ENCODE measurements at regions not wholly inside any gene's neighbourhood (a gene's known extent, or its start where the extent isn't known, plus 50 kb on each side); places are given as distances from the start of the nearest gene placed in this dataset.

- Histone ChIP-seq H3K27me3 (ENCODE audit: control insufficient read depth, insufficient read depth, low read length) (no peaks in the 10 kb centered on the region), H3K36me3 (replicated peaks; ENCODE audit: control insufficient read depth, insufficient read depth, low read length) (no peaks in the 10 kb centered on the region), H3K4me3 (ENCODE audit: insufficient read depth, low read depth, low read length) (no peak overlapping the region)
- no peak for DNase-seq
Observed at GRCh38 chr2:4486971-4487370, 783.6 kb downstream of the DCDC2C start.

- no peaks in the 10 kb centered on the region for H3K27me3 ChIP-seq (ENCODE audit: control insufficient read depth, insufficient read depth, low read length)
- H3K4me3 ChIP-seq (ENCODE audit: insufficient read depth, low read depth, low read length): no peak overlapping the region
- DNase-seq: no peak
- H3K36me3 ChIP-seq (replicated peaks; ENCODE audit: control insufficient read depth, insufficient read depth, low read length): no peaks in the 10 kb centered on the region
Observed at GRCh38 chr2:4499316-4500030, 796.1 kb downstream of the DCDC2C start.

GRCh38 chr2:4501525-4501924 lies 798.1 kb downstream of the DCDC2C start:
- H3K27me3 ChIP-seq (ENCODE audit: control insufficient read depth, insufficient read depth, low read length): no peaks in the 10 kb centered on the region
- DNase-seq: no peak
- H3K4me3 ChIP-seq (ENCODE audit: insufficient read depth, low read depth, low read length): no peak overlapping the region
- H3K36me3 ChIP-seq (replicated peaks; ENCODE audit: control insufficient read depth, insufficient read depth, low read length): no peaks in the 10 kb centered on the region

- no peak for DNase-seq
- Histone ChIP-seq H3K36me3 (replicated peaks; ENCODE audit: control insufficient read depth, insufficient read depth, low read length) (no peaks in the 10 kb centered on the region), H3K27me3 (ENCODE audit: control insufficient read depth, insufficient read depth, low read length) (no peaks in the 10 kb centered on the region), H3K4me3 (ENCODE audit: insufficient read depth, low read depth, low read length) (no peak overlapping the region)
Observed at GRCh38 chr2:4502230-4502843, 799.0 kb downstream of the DCDC2C start.

- Histone ChIP-seq H3K27me3 (ENCODE audit: control insufficient read depth, insufficient read depth, low read length) (no peaks in the 10 kb centered on the region), H3K36me3 (replicated peaks; ENCODE audit: control insufficient read depth, insufficient read depth, low read length) (no peaks in the 10 kb centered on the region), H3K4me3 (ENCODE audit: insufficient read depth, low read depth, low read length) (no peak overlapping the region)
- DNase-seq: no peak
Observed at GRCh38 chr2:4507661-4508060, 804.3 kb downstream of the DCDC2C start.

- Histone ChIP-seq H3K27me3 (ENCODE audit: control insufficient read depth, insufficient read depth, low read length) (no peaks in the 10 kb centered on the region), H3K4me3 (ENCODE audit: insufficient read depth, low read depth, low read length) (no peak overlapping the region), H3K36me3 (replicated peaks; ENCODE audit: control insufficient read depth, insufficient read depth, low read length) (no peaks in the 10 kb centered on the region)
- DNase-seq: no peak
Observed at GRCh38 chr2:4515871-4516761, 812.7 kb downstream of the DCDC2C start.

GRCh38 chr2:4518596-4518995 lies 815.2 kb downstream of the DCDC2C start:
- no peak overlapping the region for H3K4me3 ChIP-seq (ENCODE audit: insufficient read depth, low read depth, low read length)
- H3K27me3 ChIP-seq (ENCODE audit: control insufficient read depth, insufficient read depth, low read length): no peaks in the 10 kb centered on the region
- DNase-seq: no peak
- no peaks in the 10 kb centered on the region for H3K36me3 ChIP-seq (replicated peaks; ENCODE audit: control insufficient read depth, insufficient read depth, low read length)

- DNase-seq: no peak
- Histone ChIP-seq H3K36me3 (replicated peaks; ENCODE audit: control insufficient read depth, insufficient read depth, low read length) (no peaks in the 10 kb centered on the region), H3K4me3 (ENCODE audit: insufficient read depth, low read depth, low read length) (no peak overlapping the region), H3K27me3 (ENCODE audit: control insufficient read depth, insufficient read depth, low read length) (no peaks in the 10 kb centered on the region)
Observed at GRCh38 chr2:4522498-4523421, 819.4 kb downstream of the DCDC2C start.

- Histone ChIP-seq H3K27me3 (ENCODE audit: control insufficient read depth, insufficient read depth, low read length) (no peaks in the 10 kb centered on the region), H3K4me3 (ENCODE audit: insufficient read depth, low read depth, low read length) (no peak overlapping the region), H3K36me3 (replicated peaks; ENCODE audit: control insufficient read depth, insufficient read depth, low read length) (no peaks in the 10 kb centered on the region)
- no peak for DNase-seq
Observed at GRCh38 chr2:4527416-4527815, 824.0 kb downstream of the DCDC2C start.

- no peak for DNase-seq
- H3K36me3 ChIP-seq (replicated peaks; ENCODE audit: control insufficient read depth, insufficient read depth, low read length): no peaks in the 10 kb centered on the region
- H3K27me3 ChIP-seq (ENCODE audit: control insufficient read depth, insufficient read depth, low read length): no peaks in the 10 kb centered on the region
- no peak overlapping the region for H3K4me3 ChIP-seq (ENCODE audit: insufficient read depth, low read depth, low read length)
Observed at GRCh38 chr2:4528246-4528645, 824.9 kb downstream of the DCDC2C start.

GRCh38 chr2:4528773-4529172 lies 825.4 kb downstream of the DCDC2C start:
- Histone ChIP-seq H3K27me3 (ENCODE audit: control insufficient read depth, insufficient read depth, low read length) (no peaks in the 10 kb centered on the region), H3K36me3 (replicated peaks; ENCODE audit: control insufficient read depth, insufficient read depth, low read length) (no peaks in the 10 kb centered on the region), H3K4me3 (ENCODE audit: insufficient read depth, low read depth, low read length) (no peak overlapping the region)
- no peak for DNase-seq

- Histone ChIP-seq H3K4me3 (ENCODE audit: insufficient read depth, low read depth, low read length) (no peak overlapping the region), H3K27me3 (ENCODE audit: control insufficient read depth, insufficient read depth, low read length) (no peaks in the 10 kb centered on the region), H3K36me3 (replicated peaks; ENCODE audit: control insufficient read depth, insufficient read depth, low read length) (no peaks in the 10 kb centered on the region)
- DNase-seq: no peak
Observed at GRCh38 chr2:4529738-4530137, 826.4 kb downstream of the DCDC2C start.

- no peak for DNase-seq
- Histone ChIP-seq H3K4me3 (ENCODE audit: insufficient read depth, low read depth, low read length) (no peak overlapping the region), H3K36me3 (replicated peaks; ENCODE audit: control insufficient read depth, insufficient read depth, low read length) (no peaks in the 10 kb centered on the region), H3K27me3 (ENCODE audit: control insufficient read depth, insufficient read depth, low read length) (no peaks in the 10 kb centered on the region)
Observed at GRCh38 chr2:4530231-4530630, 826.9 kb downstream of the DCDC2C start.

GRCh38 chr2:4533806-4534205 lies 830.4 kb downstream of the DCDC2C start:
- Histone ChIP-seq H3K36me3 (replicated peaks; ENCODE audit: control insufficient read depth, insufficient read depth, low read length) (no peaks in the 10 kb centered on the region), H3K4me3 (ENCODE audit: insufficient read depth, low read depth, low read length) (no peak overlapping the region), H3K27me3 (ENCODE audit: control insufficient read depth, insufficient read depth, low read length) (no peaks in the 10 kb centered on the region)
- no peak for DNase-seq
